ENCODE measurements at regions not wholly inside any gene's neighbourhood (a gene's known extent, or its start where the extent isn't known, plus 50 kb on each side); places are given as distances from the start of the nearest gene placed in this dataset.

DNA sequence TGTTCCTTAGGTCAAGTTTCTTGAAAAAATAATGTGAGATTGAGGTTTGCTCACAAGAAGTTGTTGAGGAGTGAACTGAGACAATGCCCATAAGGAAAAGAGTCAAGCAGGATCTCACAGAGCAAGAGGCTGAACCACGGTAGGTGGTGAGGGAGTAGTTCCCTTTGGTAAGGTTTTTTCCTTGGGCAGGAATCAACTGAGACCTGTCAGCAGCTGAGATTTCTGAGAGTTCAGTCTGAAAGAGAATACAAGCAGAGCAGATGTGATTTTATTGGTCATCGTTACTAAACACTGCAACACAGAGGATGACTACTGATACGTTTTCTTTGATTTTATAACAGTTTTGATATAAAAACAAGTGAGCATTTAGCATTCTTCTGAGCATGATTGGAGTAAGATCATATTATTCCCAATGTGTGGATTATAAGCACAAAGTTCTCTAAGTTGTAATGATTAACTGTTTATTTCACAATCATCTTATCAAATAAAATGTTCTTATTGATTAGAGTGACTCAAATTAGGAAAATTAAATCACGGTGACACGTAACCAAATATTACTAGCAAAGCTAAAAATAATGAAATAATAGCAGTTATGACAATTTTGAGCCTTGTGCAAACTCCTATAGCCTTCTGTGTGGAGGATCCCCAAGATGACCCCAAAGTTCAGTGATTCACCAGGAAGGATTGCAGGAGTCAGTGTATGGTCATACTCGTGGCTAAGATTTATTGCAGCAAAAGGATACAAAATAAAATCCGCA, 346.2 kb upstream of the ZNF717 start:
- TF ChIP-seq, protein P1, sequence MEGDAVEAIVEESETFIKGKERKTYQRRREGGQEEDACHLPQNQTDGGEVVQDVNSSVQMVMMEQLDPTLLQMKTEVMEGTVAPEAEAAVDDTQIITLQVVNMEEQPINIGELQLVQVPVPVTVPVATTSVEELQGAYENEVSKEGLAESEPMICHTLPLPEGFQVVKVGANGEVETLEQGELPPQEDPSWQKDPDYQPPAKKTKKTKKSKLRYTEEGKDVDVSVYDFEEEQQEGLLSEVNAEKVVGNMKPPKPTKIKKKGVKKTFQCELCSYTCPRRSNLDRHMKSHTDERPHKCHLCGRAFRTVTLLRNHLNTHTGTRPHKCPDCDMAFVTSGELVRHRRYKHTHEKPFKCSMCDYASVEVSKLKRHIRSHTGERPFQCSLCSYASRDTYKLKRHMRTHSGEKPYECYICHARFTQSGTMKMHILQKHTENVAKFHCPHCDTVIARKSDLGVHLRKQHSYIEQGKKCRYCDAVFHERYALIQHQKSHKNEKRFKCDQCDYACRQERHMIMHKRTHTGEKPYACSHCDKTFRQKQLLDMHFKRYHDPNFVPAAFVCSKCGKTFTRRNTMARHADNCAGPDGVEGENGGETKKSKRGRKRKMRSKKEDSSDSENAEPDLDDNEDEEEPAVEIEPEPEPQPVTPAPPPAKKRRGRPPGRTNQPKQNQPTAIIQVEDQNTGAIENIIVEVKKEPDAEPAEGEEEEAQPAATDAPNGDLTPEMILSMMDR (IDR thresholded peaks at IDR 0.05), result no peak
- TF ChIP-seq EP300 (IDR thresholded peaks at IDR 0.05) (no peak), POLR2AphosphoS5 (IDR thresholded peaks at IDR 0.05) (no peak), POLR2A (IDR thresholded peaks at IDR 0.05) (no peak)

Data from stomach (tissue), 4 donors.